D341Med (cell line): ENCODE measurements at regions not wholly inside any gene's neighbourhood (a gene's known extent, or its start where the extent isn't known, plus 50 kb on each side); places are given as distances from the start of the nearest gene placed in this dataset.
A peak's percentile ranks its signal among the peaks of the same experiment; 100 is the strongest.

Experiments
- DNase-seq: peaks from one replicate; pipeline ENCODE4 v3.0.0; 2012; ENCODE audit warnings: low spot score

- no peak for DNase-seq
These were observed 81.0 kb upstream of the INSIG1 start for GRCh38 chr7:155216475-155217272.

GRCh38 chr7:155217634-155218033 is 80.0 kb upstream of the INSIG1 start:
- DNase-seq: no peak

- DNase-seq: no peak
These were observed 79.2 kb upstream of the INSIG1 start for GRCh38 chr7:155218276-155219153.

- no peak for DNase-seq
These were observed 78.5 kb upstream of the INSIG1 start for GRCh38 chr7:155219154-155219531.

GRCh38 chr7:155219947-155220769 is 77.5 kb upstream of the INSIG1 start:
- DNase-seq: no peak

- no peak for DNase-seq
These were observed 76.8 kb upstream of the INSIG1 start for GRCh38 chr7:155220903-155221302.

- no peak for DNase-seq
These were observed 76.1 kb upstream of the INSIG1 start for GRCh38 chr7:155221547-155221946.

- DNase-seq: no peak
These were observed 75.6 kb upstream of the INSIG1 start for GRCh38 chr7:155222061-155222460.

- no peak for DNase-seq
These were observed 75.1 kb upstream of the INSIG1 start for GRCh38 chr7:155222573-155222972.

GRCh38 chr7:155223021-155223420 is 74.7 kb upstream of the INSIG1 start:
- no peak for DNase-seq

- DNase-seq: no peak
These were observed 74.2 kb upstream of the INSIG1 start for GRCh38 chr7:155223503-155223902.

GRCh38 chr7:155224116-155224811 is 73.4 kb upstream of the INSIG1 start:
- DNase-seq: peak; percentile 49

GRCh38 chr7:155225095-155225494 is 72.6 kb upstream of the INSIG1 start:
- no peak for DNase-seq

- DNase-seq: no peak
These were observed 72.2 kb upstream of the INSIG1 start for GRCh38 chr7:155225516-155225915.

GRCh38 chr7:155226261-155227003 is 71.2 kb upstream of the INSIG1 start:
- DNase-seq: no peak

GRCh38 chr7:155227004-155227787 is 70.5 kb upstream of the INSIG1 start:
- DNase-seq: no peak

- DNase-seq: no peak
These were observed 69.8 kb upstream of the INSIG1 start for GRCh38 chr7:155227788-155228458.

GRCh38 chr7:155228459-155228845 is 69.2 kb upstream of the INSIG1 start:
- DNase-seq: no peak

GRCh38 chr7:155228894-155229293 is 68.8 kb upstream of the INSIG1 start:
- DNase-seq: no peak
